GM12878 (cell line): ENCODE measurements at regions not wholly inside any gene's neighbourhood (a gene's known extent, or its start where the extent isn't known, plus 50 kb on each side); places are given as distances from the start of the nearest gene placed in this dataset.

Experiments used
- ATAC-seq: fragments of 200-7000 bp; cut with Tn5 transposase; 3 replicates; pipeline ENCODE4 v1.9.1; 2020; ENCODE audit warnings: mild to moderate bottlenecking, moderate library complexity
- BruUV-seq: library from RNA; stranded (reverse); fragments of 400-500 nt; replicated peaks from 2 replicates; lab custom pipeline; 2021; lab: Mats Ljungman, UMichigan
- CTCF ChIA-PET: fragments of 300-600 bp; sonication (Branson Sonifier 250); formaldehyde crosslinking; extraction: SDS; loops from one replicate; lab custom pipeline; 2021; ENCODE audit warnings: inconsistent platforms; lab: Yijun Ruan, JAX
- POLR2A ChIA-PET: fragments of 350-600 bp; formaldehyde crosslinking; extraction: SDS; loops from one replicate; lab custom pipeline; 2021; ENCODE audit warnings: inconsistent platforms; lab: Charles Lee
- RAD21 ChIA-PET: fragments of 300-600 bp; sonication (Branson Sonifier 250); formaldehyde crosslinking; loops from one replicate; lab custom pipeline; 2023; ENCODE audit warnings: antibody characterized with exemption; ENCODE audit not compliant: unreplicated experiment; lab: Charles Lee
- SMC1A ChIA-PET: fragments of 300-600 bp; sonication (Branson Sonifier 250); formaldehyde crosslinking; loops from one replicate; lab custom pipeline; 2023; ENCODE audit not compliant: unreplicated experiment, uncharacterized antibody; lab: Charles Lee
- DNase-seq: peaks from one replicate; pipeline ENCODE4 v3.0.0-alpha.2; 2011; ENCODE audit warnings: low read depth, low spot score
- FAIRE-seq: peaks from 3 replicates; lab custom pipeline; 2011; peaks lifted over from hg19 to GRCh38; lab: Jason Lieb, UNC
- H2AFZ ChIP-seq: 2 replicates; pipeline ENCODE4 v1.6.0; 2011; ENCODE audit warnings: low read depth, low read length, control low read depth; ENCODE audit not compliant: control insufficient read depth
- H3K27ac ChIP-seq: 2 replicates; pipeline ENCODE4 v1.5.1; 2011; ENCODE audit warnings: control low read depth; ENCODE audit not compliant: control insufficient read depth, insufficient read depth
- H3K27me3 ChIP-seq, 2 experiments: replicated peaks in 1 of 2; 2 replicates each; pipeline versions ENCODE4 v1.6.0 to v1.6.1; 2011; ENCODE audit warnings: low read length in 1 of 2; ENCODE audit not compliant: control insufficient read depth in 2 of 2, insufficient read depth in 2 of 2
- H3K36me3 ChIP-seq, 2 experiments: 2 replicates each; pipeline ENCODE4 v1.5.1; 2011; ENCODE audit warnings: low read length in 1 of 2; ENCODE audit not compliant: control insufficient read depth in 2 of 2, insufficient read depth in 2 of 2
- H3K4me1 ChIP-seq: 2 replicates; pipeline ENCODE4 v1.6.1; 2011; ENCODE audit warnings: mild to moderate bottlenecking, low read length, moderate library complexity, mixed read lengths; ENCODE audit not compliant: control insufficient read depth, insufficient read depth
- H3K4me2 ChIP-seq: 2 replicates; pipeline ENCODE4 v1.6.0; 2011; ENCODE audit warnings: control low read depth; ENCODE audit not compliant: control insufficient read depth, insufficient read depth
- H3K4me3 ChIP-seq: fragments of 200-600 bp; sonication (generic); 2 replicates; pipeline ENCODE4 v1.5.1; 2016
- H3K79me2 ChIP-seq: 2 replicates; pipeline ENCODE4 v1.6.0; 2011; ENCODE audit warnings: low read length; ENCODE audit not compliant: control insufficient read depth, insufficient read depth
- H3K9ac ChIP-seq: 2 replicates; pipeline ENCODE4 v1.8.0; 2011; ENCODE audit warnings: low read length, control low read depth, mixed read lengths; ENCODE audit not compliant: control insufficient read depth, insufficient read depth
- H3K9me3 ChIP-seq: replicated peaks from 3 replicates; pipeline ENCODE4 v1.5.1; 2011; ENCODE audit warnings: mild to moderate bottlenecking, low read length; ENCODE audit not compliant: control insufficient read depth, insufficient read depth
- H4K20me1 ChIP-seq: 2 replicates; pipeline ENCODE4 v1.6.0; 2011; ENCODE audit not compliant: control insufficient read depth, insufficient read depth
- MEF2A ChIP-seq: IDR thresholded peaks from 2 replicates; pipeline ENCODE4 v1.6.1; 2011; ENCODE audit warnings: low read depth, mild to moderate bottlenecking, low read length, moderate library complexity; ENCODE audit not compliant: insufficient read depth
- WGBS: methylation state at CpG from one replicate; pipeline ENCODE4 v1.1.6; 2016; ENCODE audit warnings: low lambda C conversion rate; ENCODE audit not compliant: insufficient replicate concordance, insufficient coverage; ENCODE audit errors: missing lambda C conversion rate; 5-methylcytosine and 5-hydroxymethylcytosine counted together
- in situ Hi-C: fragments of 300-500 bp; cut with MboI; formaldehyde crosslinking; loops from 9 replicates; pipeline ENCODE4 v1.14.3; 2018; ENCODE audit warnings: mixed read lengths
- intact Hi-C: fragments of 100-400 bp; cut with micrococcal nuclease; formaldehyde crosslinking; loops from one replicate; pipeline ENCODE4 v1.14.2; 2022; ENCODE audit not compliant: unreplicated experiment
- TF ChIP-seq, protein P1 (sequence below): fragments of 450-650 bp; formaldehyde crosslinking; IDR thresholded peaks from 2 replicates; pipeline ENCODE4 v1.4.0; 2022; ENCODE audit warnings: mild to moderate bottlenecking, moderate library complexity
- TF ChIP-seq, protein P2 (sequence below): IDR thresholded peaks from 2 replicates; pipeline ENCODE4 v1.6.1; 2011; ENCODE audit warnings: low read depth, low read length, improper control_type of control experiment, borderline replicate concordance
- TF ChIP-seq, protein P3 (sequence below): fragments of 450-650 bp; IDR thresholded peaks from 2 replicates; pipeline ENCODE4 v1.6.1; 2018; ENCODE audit warnings: borderline replicate concordance, mild to moderate bottlenecking; ENCODE audit not compliant: partially characterized antibody

DNA sequence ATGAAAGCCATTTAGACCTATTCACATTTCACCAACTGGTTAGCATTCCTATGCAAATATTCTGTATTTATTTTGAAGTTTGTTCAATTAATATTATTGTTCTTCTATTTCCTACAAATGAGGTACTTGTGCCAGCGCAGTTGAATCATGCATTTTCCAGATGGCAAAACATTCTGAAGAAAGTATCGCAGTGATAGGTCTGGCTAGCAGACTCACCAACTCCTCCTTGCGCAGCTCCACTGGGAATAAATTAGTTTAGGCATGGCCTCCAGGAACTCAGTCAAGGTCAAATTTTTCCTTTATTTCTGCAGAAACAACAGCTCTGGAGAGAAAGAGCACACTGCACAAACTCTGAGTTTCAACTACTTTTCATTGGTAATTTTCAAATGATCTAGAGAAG, 437.7 kb downstream of the COL12A1 start:
- ChIA-PET POLR2A (no interaction called here), SMC1A (interaction anchor here (0.6 kb wide), 1 partner anchor 442 kb away, joined by 3 read pairs; no protein-coding TSS in a partner anchor)
- no TSS peak for BruUV-seq
- intact Hi-C loops, result no loop called here
- no peak for DNase-seq
- H3K79me2 ChIP-seq, result no peaks in the 10 kb centered on the region
- no peaks in the 10 kb centered on the region for H3K4me1 ChIP-seq
- H3K27ac ChIP-seq, result no peak overlapping the region
- no peaks in the 10 kb centered on the region for H3K9me3 ChIP-seq
- no peak overlapping the region for H3K4me2 ChIP-seq
- ATAC-seq, result no peak
- no peak for TF ChIP-seq MEF2A
- TF ChIP-seq, protein P1, sequence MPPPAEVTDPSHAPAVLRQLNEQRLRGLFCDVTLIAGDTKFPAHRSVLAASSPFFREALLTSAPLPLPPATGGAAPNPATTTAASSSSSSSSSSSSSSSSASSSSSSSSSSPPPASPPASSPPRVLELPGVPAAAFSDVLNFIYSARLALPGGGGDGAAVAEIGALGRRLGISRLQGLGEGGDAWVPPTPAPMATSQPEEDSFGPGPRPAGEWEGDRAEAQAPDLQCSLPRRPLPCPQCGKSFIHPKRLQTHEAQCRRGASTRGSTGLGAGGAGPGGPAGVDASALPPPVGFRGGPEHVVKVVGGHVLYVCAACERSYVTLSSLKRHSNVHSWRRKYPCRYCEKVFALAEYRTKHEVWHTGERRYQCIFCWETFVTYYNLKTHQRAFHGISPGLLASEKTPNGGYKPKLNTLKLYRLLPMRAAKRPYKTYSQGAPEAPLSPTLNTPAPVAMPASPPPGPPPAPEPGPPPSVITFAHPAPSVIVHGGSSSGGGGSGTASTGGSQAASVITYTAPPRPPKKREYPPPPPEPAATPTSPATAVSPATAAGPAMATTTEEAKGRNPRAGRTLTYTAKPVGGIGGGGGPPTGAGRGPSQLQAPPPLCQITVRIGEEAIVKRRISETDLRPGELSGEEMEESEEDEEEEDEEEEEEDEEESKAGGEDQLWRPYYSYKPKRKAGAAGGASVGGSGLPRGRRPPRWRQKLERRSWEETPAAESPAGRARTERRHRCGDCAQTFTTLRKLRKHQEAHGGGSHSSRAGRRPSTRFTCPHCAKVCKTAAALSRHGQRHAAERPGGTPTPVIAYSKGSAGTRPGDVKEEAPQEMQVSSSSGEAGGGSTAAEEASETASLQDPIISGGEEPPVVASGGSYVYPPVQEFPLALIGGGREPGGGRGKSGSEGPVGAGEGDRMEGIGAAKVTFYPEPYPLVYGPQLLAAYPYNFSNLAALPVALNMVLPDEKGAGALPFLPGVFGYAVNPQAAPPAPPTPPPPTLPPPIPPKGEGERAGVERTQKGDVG (CRISPR knock-in tag), result no peak
- TF ChIP-seq, protein P2, sequence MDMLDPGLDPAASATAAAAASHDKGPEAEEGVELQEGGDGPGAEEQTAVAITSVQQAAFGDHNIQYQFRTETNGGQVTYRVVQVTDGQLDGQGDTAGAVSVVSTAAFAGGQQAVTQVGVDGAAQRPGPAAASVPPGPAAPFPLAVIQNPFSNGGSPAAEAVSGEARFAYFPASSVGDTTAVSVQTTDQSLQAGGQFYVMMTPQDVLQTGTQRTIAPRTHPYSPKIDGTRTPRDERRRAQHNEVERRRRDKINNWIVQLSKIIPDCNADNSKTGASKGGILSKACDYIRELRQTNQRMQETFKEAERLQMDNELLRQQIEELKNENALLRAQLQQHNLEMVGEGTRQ, result no peak
- TF ChIP-seq, protein P3, sequence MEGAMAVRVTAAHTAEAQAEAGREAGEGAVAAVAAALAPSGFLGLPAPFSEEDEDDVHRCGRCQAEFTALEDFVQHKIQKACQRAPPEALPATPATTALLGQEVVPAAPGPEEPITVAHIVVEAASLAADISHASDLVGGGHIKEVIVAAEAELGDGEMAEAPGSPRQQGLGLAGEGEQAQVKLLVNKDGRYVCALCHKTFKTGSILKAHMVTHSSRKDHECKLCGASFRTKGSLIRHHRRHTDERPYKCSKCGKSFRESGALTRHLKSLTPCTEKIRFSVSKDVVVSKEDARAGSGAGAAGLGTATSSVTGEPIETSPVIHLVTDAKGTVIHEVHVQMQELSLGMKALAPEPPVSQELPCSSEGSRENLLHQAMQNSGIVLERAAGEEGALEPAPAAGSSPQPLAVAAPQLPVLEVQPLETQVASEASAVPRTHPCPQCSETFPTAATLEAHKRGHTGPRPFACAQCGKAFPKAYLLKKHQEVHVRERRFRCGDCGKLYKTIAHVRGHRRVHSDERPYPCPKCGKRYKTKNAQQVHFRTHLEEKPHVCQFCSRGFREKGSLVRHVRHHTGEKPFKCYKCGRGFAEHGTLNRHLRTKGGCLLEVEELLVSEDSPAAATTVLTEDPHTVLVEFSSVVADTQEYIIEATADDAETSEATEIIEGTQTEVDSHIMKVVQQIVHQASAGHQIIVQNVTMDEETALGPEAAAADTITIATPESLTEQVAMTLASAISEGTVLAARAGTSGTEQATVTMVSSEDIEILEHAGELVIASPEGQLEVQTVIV, result no peak
- TF ChIP-seq, all 136 proteins: peak for 0
- in situ Hi-C loops, result no loop called here
- ChIA-PET RAD21 (interaction anchor here (1.4 kb wide), 1 partner anchor 11 kb away, joined by 3 read pairs; no protein-coding TSS in a partner anchor), CTCF (interaction anchor here (0.6 to 1.6 kb wide), 2 partner anchors 8 to 20 kb away, joined by 3 to 7 read pairs; no protein-coding TSS in a partner anchor)
- Histone ChIP-seq H3K9ac (no peak overlapping the region), H2AFZ (no peak overlapping the region), H3K27me3 (no peaks in the 10 kb centered on the region), H3K36me3 (no peaks in the 10 kb centered on the region), H3K4me3 (no peak overlapping the region), H4K20me1 (no peaks in the 10 kb centered on the region)
- FAIRE-seq, result no peak
- 42% methylated on average over 3 of the region's 3 CpGs for WGBS
